Endothelial cell of umbilical vein (primary cell): ENCODE measurements at regions not wholly inside any gene's neighbourhood (a gene's known extent, or its start where the extent isn't known, plus 50 kb on each side); places are given as distances from the start of the nearest gene placed in this dataset.

ENCODE experiments used
- BruUV-seq: library from RNA; stranded (reverse); fragments of 400-500 nt; replicated peaks from 2 replicates; lab custom pipeline; 2021; lab: Mats Ljungman, UMichigan
- CTCF ChIA-PET: fragments of 300-600, 350-600 bp; sonication (Branson Sonifier 250); formaldehyde crosslinking; loops from one replicate; lab custom pipeline; 2021; ENCODE audit warnings: antibody characterized with exemption, inconsistent platforms; lab: Charles Lee
- POLR2A ChIA-PET: fragments of 300-600, 350-600 bp; sonication (Branson Sonifier 250); formaldehyde crosslinking; loops from one replicate; lab custom pipeline; 2021; ENCODE audit warnings: antibody characterized with exemption, inconsistent platforms; lab: Charles Lee
- DNase-seq: peaks from one replicate; pipeline ENCODE4 v3.0.0-alpha.2; 2011; ENCODE audit warnings: low read depth, low spot score
- FAIRE-seq: peaks from 2 replicates; lab custom pipeline; 2011; peaks lifted over from hg19 to GRCh38; lab: Jason Lieb, UNC
- H2AFZ ChIP-seq: 2 replicates; pipeline ENCODE4 v1.6.0; 2012; ENCODE audit warnings: low read depth, low read length, control low read depth, inconsistent platforms
- H3K27ac ChIP-seq: 2 replicates; pipeline ENCODE4 v1.5.1; 2011; ENCODE audit warnings: low read depth, mild to moderate bottlenecking, control low read depth, low read length, moderate library complexity; ENCODE audit not compliant: insufficient read depth
- H3K27me3 ChIP-seq, 2 experiments: 2 replicates each; pipeline versions ENCODE4 v1.6.0 to v1.6.1; 2011; ENCODE audit warnings: low read length in 2 of 2, mixed read lengths in 1 of 2; ENCODE audit not compliant: control insufficient read depth in 2 of 2, insufficient read depth in 2 of 2
- H3K36me3 ChIP-seq, 2 experiments: 2 replicates in 1 of 2; 3 replicates in 1 of 2; pipeline ENCODE4 v1.5.1; 2011; ENCODE audit warnings: low read length in 2 of 2, mild to moderate bottlenecking in 1 of 2, moderate library complexity in 1 of 2; ENCODE audit not compliant: control insufficient read depth in 2 of 2, insufficient read depth in 2 of 2; ENCODE audit errors: extremely low read depth in 1 of 2
- H3K4me1 ChIP-seq: 3 replicates; pipeline ENCODE4 v1.5.1; 2011; ENCODE audit warnings: mild to moderate bottlenecking, low read length; ENCODE audit not compliant: control insufficient read depth, insufficient read depth; ENCODE audit errors: extremely low read depth
- H3K4me2 ChIP-seq: 2 replicates; pipeline ENCODE4 v1.6.1; 2011; ENCODE audit warnings: low read length, control low read depth, mixed read lengths; ENCODE audit not compliant: insufficient read depth
- H3K4me3 ChIP-seq, 3 experiments: fragments of 200-600 bp in 1 of 3; sonication (generic), shearing (Covaris generic) in 1 of 3; replicated peaks in 1 of 3; 2 replicates each; pipeline ENCODE4 v1.5.1; 2011 to 2016; ENCODE audit warnings: control low read depth in 3 of 3, low read length in 3 of 3, mild to moderate bottlenecking in 2 of 3, inconsistent platforms in 1 of 3, low read depth in 1 of 3, moderate library complexity in 1 of 3; ENCODE audit not compliant: insufficient read depth in 1 of 3
- H3K79me2 ChIP-seq: 2 replicates; pipeline ENCODE4 v1.6.0; 2012; ENCODE audit warnings: low read length, inconsistent platforms; ENCODE audit not compliant: control insufficient read depth, insufficient read depth
- H3K9ac ChIP-seq: replicated peaks from 2 replicates; pipeline ENCODE3; 2011; ENCODE audit warnings: low read length, control low read depth; ENCODE audit not compliant: insufficient read depth; ENCODE audit errors: extremely low read depth
- H3K9me1 ChIP-seq: replicated peaks from 3 replicates; pipeline ENCODE4 v1.6.0; 2011; ENCODE audit warnings: mild to moderate bottlenecking, low read length; ENCODE audit not compliant: control insufficient read depth, insufficient read depth; ENCODE audit errors: extremely low read depth
- H3K9me3 ChIP-seq: replicated peaks from 2 replicates; pipeline ENCODE4 v1.5.1; 2012; ENCODE audit warnings: low read length, inconsistent platforms; ENCODE audit not compliant: control insufficient read depth, insufficient read depth
- H4K20me1 ChIP-seq: replicated peaks from 2 replicates; pipeline ENCODE3; 2011; ENCODE audit warnings: mild to moderate bottlenecking, low read length; ENCODE audit not compliant: control insufficient read depth, insufficient read depth; ENCODE audit errors: extremely low read depth
- CTCF ChIP-seq, 2 donors: IDR thresholded peaks; 1 replicate in 1 of 2; 2 replicates in 1 of 2; pipeline ENCODE4 v1.5.1; 2011; ENCODE audit warnings: low read length in 2 of 2, mild to moderate bottlenecking in 2 of 2, moderate library complexity in 2 of 2, control low read depth in 1 of 2, inconsistent platforms in 1 of 2, low read depth in 1 of 2; ENCODE audit not compliant: insufficient read depth in 1 of 2; ENCODE audit errors: extremely low read depth in 1 of 2
- EZH2 ChIP-seq: IDR thresholded peaks from 2 replicates; pipeline ENCODE4 v1.6.1; 2012; ENCODE audit warnings: borderline replicate concordance, low read depth, mild to moderate bottlenecking, moderate library complexity, low read length, inconsistent platforms; ENCODE audit not compliant: severe bottlenecking
- FOS ChIP-seq: IDR thresholded peaks from 2 replicates; pipeline ENCODE4 v1.6.1; 2011; ENCODE audit warnings: mild to moderate bottlenecking, low read length, moderate library complexity, borderline replicate concordance; ENCODE audit not compliant: insufficient read depth
- GATA2 ChIP-seq: IDR thresholded peaks from 2 replicates; pipeline ENCODE4 v1.7.0; 2011; ENCODE audit warnings: low read depth, mild to moderate bottlenecking, moderate library complexity, mixed read lengths, low read length; ENCODE audit not compliant: insufficient read length, insufficient read depth
- JUN ChIP-seq: IDR thresholded peaks from 2 replicates; pipeline ENCODE4 v1.6.1; 2011; ENCODE audit warnings: borderline replicate concordance, low read depth; ENCODE audit not compliant: insufficient read length, insufficient read depth
- MYC ChIP-seq: IDR thresholded peaks from one replicate; pipeline ENCODE4 v1.6.1; 2011; ENCODE audit warnings: mild to moderate bottlenecking, low read depth, low read length
- POLR2AphosphoS5 ChIP-seq: IDR thresholded peaks from 2 replicates; pipeline ENCODE4 v1.6.1; 2012; ENCODE audit warnings: low read depth, mild to moderate bottlenecking, control low read depth, low read length, moderate library complexity; ENCODE audit not compliant: insufficient read depth
- dilution Hi-C: fragments of 300-500 bp; cut with MboI; formaldehyde crosslinking; loops from one replicate; pipeline ENCODE4 v1.15.0; 2019; ENCODE audit warnings: low sequenced_read_pairs; ENCODE audit not compliant: extremely low pct_ligation_motif_present
- intact Hi-C: fragments of 100-400 bp; cut with micrococcal nuclease; formaldehyde crosslinking; loops from one replicate; pipeline ENCODE4 v1.10.0; 2022

GRCh38 chr5:36363744-36364143 is 62.0 kb upstream of the RANBP3L start:
- Histone ChIP-seq H3K4me2 (no peak overlapping the region), H3K27me3 (no peaks in the 10 kb centered on the region), H2AFZ (no peak overlapping the region), H3K9ac (no peak overlapping the region), H3K9me3 (no peaks in the 10 kb centered on the region), H4K20me1 (no peaks in the 10 kb centered on the region), H3K79me2 (no peaks in the 10 kb centered on the region), H3K36me3 (no peaks in the 10 kb centered on the region), H3K27ac (no peak overlapping the region), H3K4me1 (no peaks in the 10 kb centered on the region), H3K4me3 (no peak overlapping the region), H3K9me1 (no peaks in the 10 kb centered on the region)
- ChIA-PET POLR2A (no interaction called here), CTCF (interaction anchor here (1.2 kb wide), 1 partner anchor 332 kb away, joined by 3 read pairs; no protein-coding TSS in a partner anchor)
- intact Hi-C loops = no loop called here
- BruUV-seq = no TSS peak
- dilution Hi-C loops = no loop called here
- FAIRE-seq = no peak
- TF ChIP-seq EZH2 = no peak
- TF ChIP-seq GATA2 = no peak
- no peak for TF ChIP-seq CTCF (IDR thresholded peaks at IDR 0.05; ENCODE audit: extremely low read depth in 1 of 2, insufficient read depth in 1 of 2, low read depth in 1 of 2, low read length in 2 of 2)
- no peak for TF ChIP-seq JUN
- TF ChIP-seq POLR2AphosphoS5 = no peak
- TF ChIP-seq FOS = no peak
- no peak for TF ChIP-seq MYC
- no peak for DNase-seq
